ENCODE measurements at regions not wholly inside any gene's neighbourhood (a gene's known extent, or its start where the extent isn't known, plus 50 kb on each side); places are given as distances from the start of the nearest gene placed in this dataset.

DNA sequence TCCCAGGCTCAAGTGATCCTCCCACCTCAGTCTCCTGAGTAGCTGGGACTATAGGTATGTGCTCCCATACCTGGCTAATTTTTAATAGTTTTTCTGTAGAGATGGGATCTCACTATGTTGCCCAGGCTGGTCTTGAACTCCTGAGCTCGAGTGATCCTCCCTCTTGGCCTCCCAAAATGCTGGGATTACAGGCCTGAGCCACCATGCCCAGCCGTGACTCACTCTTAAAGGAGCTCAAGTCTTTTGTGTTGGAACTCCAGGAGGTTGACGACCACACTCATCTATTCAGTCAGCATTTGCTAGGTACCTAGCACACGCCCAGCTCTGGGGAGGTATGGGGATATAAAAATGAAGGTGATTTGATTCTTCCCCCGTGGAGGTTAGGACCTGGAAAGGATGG is 62.8 kb downstream of the UTRN start:
- no peak for TF ChIP-seq FOXK1 (CRISPR knock-in tag; IDR thresholded peaks at IDR 0.05)
- no peak for TF ChIP-seq NR2C2 (CRISPR knock-in tag; IDR thresholded peaks at IDR 0.05)
- TF ChIP-seq CTCF (IDR thresholded peaks at IDR 0.05): no peak
- TF ChIP-seq, protein P1, sequence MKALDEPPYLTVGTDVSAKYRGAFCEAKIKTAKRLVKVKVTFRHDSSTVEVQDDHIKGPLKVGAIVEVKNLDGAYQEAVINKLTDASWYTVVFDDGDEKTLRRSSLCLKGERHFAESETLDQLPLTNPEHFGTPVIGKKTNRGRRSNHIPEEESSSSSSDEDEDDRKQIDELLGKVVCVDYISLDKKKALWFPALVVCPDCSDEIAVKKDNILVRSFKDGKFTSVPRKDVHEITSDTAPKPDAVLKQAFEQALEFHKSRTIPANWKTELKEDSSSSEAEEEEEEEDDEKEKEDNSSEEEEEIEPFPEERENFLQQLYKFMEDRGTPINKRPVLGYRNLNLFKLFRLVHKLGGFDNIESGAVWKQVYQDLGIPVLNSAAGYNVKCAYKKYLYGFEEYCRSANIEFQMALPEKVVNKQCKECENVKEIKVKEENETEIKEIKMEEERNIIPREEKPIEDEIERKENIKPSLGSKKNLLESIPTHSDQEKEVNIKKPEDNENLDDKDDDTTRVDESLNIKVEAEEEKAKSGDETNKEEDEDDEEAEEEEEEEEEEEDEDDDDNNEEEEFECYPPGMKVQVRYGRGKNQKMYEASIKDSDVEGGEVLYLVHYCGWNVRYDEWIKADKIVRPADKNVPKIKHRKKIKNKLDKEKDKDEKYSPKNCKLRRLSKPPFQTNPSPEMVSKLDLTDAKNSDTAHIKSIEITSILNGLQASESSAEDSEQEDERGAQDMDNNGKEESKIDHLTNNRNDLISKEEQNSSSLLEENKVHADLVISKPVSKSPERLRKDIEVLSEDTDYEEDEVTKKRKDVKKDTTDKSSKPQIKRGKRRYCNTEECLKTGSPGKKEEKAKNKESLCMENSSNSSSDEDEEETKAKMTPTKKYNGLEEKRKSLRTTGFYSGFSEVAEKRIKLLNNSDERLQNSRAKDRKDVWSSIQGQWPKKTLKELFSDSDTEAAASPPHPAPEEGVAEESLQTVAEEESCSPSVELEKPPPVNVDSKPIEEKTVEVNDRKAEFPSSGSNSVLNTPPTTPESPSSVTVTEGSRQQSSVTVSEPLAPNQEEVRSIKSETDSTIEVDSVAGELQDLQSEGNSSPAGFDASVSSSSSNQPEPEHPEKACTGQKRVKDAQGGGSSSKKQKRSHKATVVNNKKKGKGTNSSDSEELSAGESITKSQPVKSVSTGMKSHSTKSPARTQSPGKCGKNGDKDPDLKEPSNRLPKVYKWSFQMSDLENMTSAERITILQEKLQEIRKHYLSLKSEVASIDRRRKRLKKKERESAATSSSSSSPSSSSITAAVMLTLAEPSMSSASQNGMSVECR (CRISPR knock-in tag; IDR thresholded peaks at IDR 0.05; ENCODE audit: borderline replicate concordance): no peak

All from WTC11 (cell line).